Omental fat pad (tissue), 3 donors: ENCODE measurements at regions not wholly inside any gene's neighbourhood (a gene's known extent, or its start where the extent isn't known, plus 50 kb on each side); places are given as distances from the start of the nearest gene placed in this dataset.

Source experiments
- ATAC-seq: fragments of 150-250 bp; one replicate; pipeline ENCODE4 v1.9.1; 2016; ENCODE audit warnings: mild to moderate bottlenecking, moderate library complexity; ENCODE audit not compliant: low FRiP score
- DNase-seq: peaks from one replicate; pipeline ENCODE4 v3.0.0-alpha.2; 2019; ENCODE audit warnings: low spot score
- CTCF ChIP-seq, 3 donors: fragments of 450-650 bp; IDR thresholded peaks; one replicate each; pipeline ENCODE4 v1.5.1; 2016 to 2017; ENCODE audit warnings: antibody characterized with exemption in 3 of 3, mild to moderate bottlenecking in 3 of 3, moderate library complexity in 2 of 3

GRCh38 chr10:3992382-3993178, 207.6 kb upstream of the KLF6 start:
- ATAC-seq (peak; percentile 30), DNase-seq (no peak)
- no peak for TF ChIP-seq CTCF (IDR thresholded peaks at IDR 0.05)

- DNase-seq (no peak), ATAC-seq (no peak)
- TF ChIP-seq CTCF (IDR thresholded peaks at IDR 0.05) = no peak
These were observed 205.3 kb upstream of the KLF6 start for GRCh38 chr10:3990307-3990706.

GRCh38 chr10:3987143-3987974, 202.3 kb upstream of the KLF6 start:
- ATAC-seq (no peak), DNase-seq (no peak)
- TF ChIP-seq CTCF (IDR thresholded peaks at IDR 0.05) = no peak

DNA sequence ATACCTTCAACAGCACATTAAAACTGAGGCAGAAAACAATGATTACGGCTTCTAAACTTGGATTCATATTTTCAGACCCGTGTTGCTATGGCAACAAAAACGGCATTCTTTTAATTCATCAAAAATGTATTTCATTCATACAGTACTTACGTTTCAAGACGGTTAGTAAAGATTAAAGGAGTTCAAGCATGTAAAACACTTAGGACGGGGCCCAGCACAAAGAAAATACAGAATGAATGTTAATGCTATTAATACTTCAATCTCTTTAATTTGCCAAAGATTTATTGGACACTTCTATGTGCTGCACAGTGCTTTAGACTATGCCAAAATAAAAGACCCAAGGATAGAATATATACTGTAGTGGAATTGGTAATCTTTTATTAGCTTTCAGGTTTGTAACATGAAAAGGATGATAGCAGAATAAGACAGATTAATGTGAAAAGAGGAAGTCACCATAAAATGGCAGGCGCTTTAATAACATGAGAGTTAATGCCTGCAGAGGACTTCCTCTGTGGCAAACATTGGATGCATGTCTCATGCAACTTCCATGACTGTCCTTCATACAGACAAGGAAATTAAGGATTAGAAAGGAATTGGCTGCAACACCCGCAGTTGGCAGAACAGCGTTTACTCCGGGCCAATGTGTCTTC, 201.6 kb upstream of the KLF6 start:
- DNase-seq = no peak
- no peak for ATAC-seq
- no peak for TF ChIP-seq CTCF (IDR thresholded peaks at IDR 0.05)

- DNase-seq (no peak), ATAC-seq (no peak)
- TF ChIP-seq CTCF (IDR thresholded peaks at IDR 0.05) = no peak
These were observed 197.9 kb upstream of the KLF6 start for GRCh38 chr10:3982746-3983442.

- TF ChIP-seq CTCF (IDR thresholded peaks at IDR 0.05) = no peak
- no peak for ATAC-seq
- no peak for DNase-seq
These were observed 196.3 kb upstream of the KLF6 start for GRCh38 chr10:3981300-3981699.
